Activated CD4-positive, alpha-beta memory T cell treated with anti-CD3 and anti-CD28 coated beads, Interleukin-2, amount 10 ng/mL, durations not matched to agents 7 days and 5 days (primary cell): ENCODE measurements at regions not wholly inside any gene's neighbourhood (a gene's known extent, or its start where the extent isn't known, plus 50 kb on each side); places are given as distances from the start of the nearest gene placed in this dataset.

ENCODE experiments used
- CTCF ChIA-PET: fragments of 350-600 bp; sonication (Branson Sonifier 250); formaldehyde crosslinking; loops from one replicate; lab custom pipeline; 2021; ENCODE audit warnings: antibody characterized with exemption, inconsistent platforms; lab: Charles Lee
- POLR2A ChIA-PET: fragments of 350-600 bp; sonication (Branson Sonifier 250); formaldehyde crosslinking; loops from one replicate; lab custom pipeline; 2021; ENCODE audit warnings: antibody characterized with exemption; lab: Charles Lee
- DNase-seq: peaks from one replicate; pipeline ENCODE4 v3.0.0-alpha.2; 2020
- H3K27ac Mint-ChIP-seq: one replicate; pipeline ENCODE4 v1.8.0; 2021; ENCODE audit warnings: mild to moderate bottlenecking, mixed read lengths
- H3K27me3 Mint-ChIP-seq: one replicate; pipeline ENCODE4 v1.8.0; 2021; ENCODE audit warnings: mixed read lengths
- H3K36me3 Mint-ChIP-seq: one replicate; pipeline ENCODE4 v1.8.0; 2021; ENCODE audit warnings: low read depth, mixed read lengths
- H3K4me1 Mint-ChIP-seq: one replicate; pipeline ENCODE4 v1.8.0; 2021; ENCODE audit warnings: mixed read lengths
- H3K4me3 Mint-ChIP-seq: one replicate; pipeline ENCODE4 v1.8.0; 2021; ENCODE audit warnings: mild to moderate bottlenecking, mixed read lengths
- H3K9me3 Mint-ChIP-seq: one replicate; pipeline ENCODE4 v1.8.0; 2021; ENCODE audit warnings: mixed read lengths

DNA sequence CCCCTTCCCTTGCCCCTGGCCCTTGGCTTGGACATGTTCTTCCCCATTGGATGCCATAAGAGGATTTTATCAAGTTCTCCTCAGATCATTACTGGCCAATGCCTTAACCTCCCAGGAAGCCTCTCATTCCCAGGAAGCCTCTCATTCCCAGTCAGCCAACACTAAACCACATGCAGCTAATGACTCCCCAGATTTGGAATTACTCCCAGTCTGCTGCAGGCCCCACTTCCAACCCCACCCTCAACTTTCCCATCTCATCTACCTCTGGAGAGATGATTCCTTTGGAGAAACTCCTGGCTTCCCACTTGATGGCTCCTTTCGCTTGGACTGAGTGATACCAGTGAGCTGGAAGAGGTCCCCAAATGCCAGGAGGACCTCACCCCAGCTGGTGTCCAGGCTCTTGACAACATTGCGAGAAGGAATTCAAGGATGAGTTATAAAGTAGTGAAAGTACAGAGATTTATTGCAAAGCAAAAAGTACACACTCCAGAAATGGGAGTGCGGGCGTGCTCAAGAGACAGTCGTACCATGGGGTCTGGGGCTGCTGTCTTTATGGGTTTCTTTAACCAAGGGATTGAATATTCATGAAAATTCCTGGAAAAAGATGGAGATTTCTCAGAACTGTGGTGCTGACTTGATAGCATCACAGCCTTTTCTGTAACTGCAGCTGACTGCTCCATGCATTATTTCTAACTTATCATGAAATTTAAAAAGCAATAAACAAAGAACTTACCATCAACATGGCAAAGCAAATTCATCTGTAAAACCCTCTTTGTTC lies 117.2 kb upstream of the ADCY1 start:
- Mint-ChIP-seq H3K27ac (no peak overlapping the region), H3K4me1 (no peaks in the 10 kb centered on the region), H3K36me3 (no peaks in the 10 kb centered on the region), H3K27me3 (peaks cover 2% of the 10 kb centered on the region), H3K4me3 (no peak overlapping the region), H3K9me3 (no peaks in the 10 kb centered on the region)
- CTCF ChIA-PET: no interaction called here
- POLR2A ChIA-PET: no interaction called here
- DNase-seq: no peak

DNA sequence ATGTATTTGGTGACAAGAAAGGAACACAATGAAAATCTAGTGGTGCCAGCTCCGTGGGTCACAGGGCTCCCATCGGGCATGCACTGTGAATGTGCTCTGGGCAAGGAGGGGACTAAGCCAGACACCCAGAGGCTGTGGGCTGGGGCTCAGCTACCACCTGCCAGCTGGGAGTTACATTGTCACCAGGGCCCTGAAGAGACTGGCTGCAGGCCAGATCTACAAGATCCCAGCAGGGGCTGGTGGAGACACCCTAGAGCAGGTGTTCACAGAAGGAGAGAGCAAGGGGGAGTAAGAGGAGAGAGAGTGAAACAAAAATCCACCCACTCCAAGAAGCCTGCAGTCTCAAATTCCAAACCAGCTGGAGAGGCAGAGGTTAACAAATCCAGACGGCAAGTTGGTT lies 116.6 kb upstream of the ADCY1 start:
- DNase-seq: no peak
- POLR2A ChIA-PET: no interaction called here
- H3K9me3 Mint-ChIP-seq: no peaks in the 10 kb centered on the region
- H3K27ac Mint-ChIP-seq: no peak overlapping the region
- CTCF ChIA-PET: no interaction called here
- peaks cover 2% of the 10 kb centered on the region for H3K27me3 Mint-ChIP-seq
- H3K36me3 Mint-ChIP-seq: no peaks in the 10 kb centered on the region
- H3K4me3 Mint-ChIP-seq: no peak overlapping the region
- no peaks in the 10 kb centered on the region for H3K4me1 Mint-ChIP-seq

GRCh38 chr7:45459476-45459875 lies 114.7 kb upstream of the ADCY1 start:
- Mint-ChIP-seq H3K27me3 (peaks cover 2% of the 10 kb centered on the region), H3K4me1 (no peaks in the 10 kb centered on the region), H3K9me3 (peaks cover 4% of the 10 kb centered on the region), H3K4me3 (no peak overlapping the region), H3K36me3 (no peaks in the 10 kb centered on the region), H3K27ac (no peak overlapping the region)
- CTCF ChIA-PET: no interaction called here
- DNase-seq: no peak
- POLR2A ChIA-PET: no interaction called here

GRCh38 chr7:45460379-45460778 lies 113.8 kb upstream of the ADCY1 start:
- H3K4me3 Mint-ChIP-seq: no peak overlapping the region
- H3K9me3 Mint-ChIP-seq: peaks cover 4% of the 10 kb centered on the region
- no peak overlapping the region for H3K27ac Mint-ChIP-seq
- no peak for DNase-seq
- POLR2A ChIA-PET: no interaction called here
- CTCF ChIA-PET: no interaction called here
- peaks cover 2% of the 10 kb centered on the region for H3K27me3 Mint-ChIP-seq
- no peaks in the 10 kb centered on the region for H3K36me3 Mint-ChIP-seq
- no peaks in the 10 kb centered on the region for H3K4me1 Mint-ChIP-seq

DNA sequence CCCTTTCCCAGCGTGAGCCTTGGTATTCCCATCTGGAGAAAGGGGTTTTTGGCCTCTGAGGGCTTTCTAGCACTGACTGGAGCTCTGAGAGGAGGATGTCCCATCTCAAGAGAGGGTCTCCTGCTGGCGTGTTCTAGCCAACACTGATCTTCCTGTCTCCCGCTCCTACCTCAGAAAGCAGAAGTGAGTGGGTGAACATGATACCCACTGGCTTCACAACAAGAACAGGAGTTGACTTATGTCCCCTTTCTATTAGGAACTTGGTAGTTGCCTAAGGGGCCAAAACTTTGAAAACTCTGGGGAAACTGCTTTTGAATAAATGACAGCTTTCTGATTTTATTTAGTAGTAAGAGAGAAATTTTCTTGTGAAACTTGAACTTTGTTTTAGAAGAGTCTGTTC lies 113.1 kb upstream of the ADCY1 start:
- Mint-ChIP-seq H3K27ac (no peak overlapping the region), H3K36me3 (no peaks in the 10 kb centered on the region), H3K9me3 (peaks cover 4% of the 10 kb centered on the region), H3K27me3 (peaks cover 2% of the 10 kb centered on the region), H3K4me1 (no peaks in the 10 kb centered on the region), H3K4me3 (no peak overlapping the region)
- ChIA-PET CTCF (no interaction called here), POLR2A (no interaction called here)
- DNase-seq: no peak

DNA sequence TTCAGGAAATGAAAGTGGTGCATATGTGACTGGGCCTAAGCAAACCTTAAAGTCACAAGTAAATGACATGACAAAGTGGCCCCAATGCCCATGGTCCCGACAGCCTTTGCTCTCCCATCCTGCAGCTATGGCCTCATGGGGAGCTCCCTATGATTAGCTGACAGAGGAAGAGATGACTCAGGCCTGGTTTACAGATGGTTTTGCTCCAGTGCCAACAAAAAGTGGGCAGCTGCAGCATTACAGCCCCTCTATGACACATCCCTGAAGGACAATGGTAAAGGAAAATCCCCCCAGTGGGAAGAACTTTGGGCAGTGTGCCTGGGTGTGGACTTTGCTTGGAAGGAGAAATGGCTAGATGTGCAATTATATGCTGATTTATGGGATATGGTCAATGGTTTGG lies 105.1 kb upstream of the ADCY1 start:
- DNase-seq: no peak
- CTCF ChIA-PET: no interaction called here

DNA sequence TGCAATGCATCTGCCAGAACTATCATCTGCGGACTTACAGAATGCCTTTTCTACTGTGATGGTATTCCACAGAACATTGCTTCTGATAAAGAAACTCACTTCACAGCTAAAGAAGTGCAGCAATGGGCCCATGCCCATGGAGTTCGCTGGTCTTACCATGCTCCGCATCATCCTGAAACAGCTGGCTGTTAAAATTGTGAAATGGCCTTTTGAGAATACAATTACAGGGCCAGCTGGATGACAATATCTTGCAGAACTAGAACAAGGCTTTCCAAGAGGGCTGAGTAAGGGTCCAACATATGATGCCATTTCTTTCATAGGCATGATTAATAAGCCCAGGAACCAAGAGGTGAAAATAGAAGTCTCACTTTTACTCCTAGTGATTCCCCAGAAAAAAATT lies 104.1 kb upstream of the ADCY1 start:
- Mint-ChIP-seq H3K9me3 (no peaks in the 10 kb centered on the region), H3K27me3 (peaks cover 6% of the 10 kb centered on the region), H3K36me3 (no peaks in the 10 kb centered on the region), H3K4me3 (no peak overlapping the region), H3K27ac (no peak overlapping the region), H3K4me1 (no peaks in the 10 kb centered on the region)
- ChIA-PET POLR2A (no interaction called here), CTCF (no interaction called here)
- DNase-seq: no peak

More for the DNA sequence above, 105.1 kb upstream of the ADCY1 start:
- POLR2A ChIA-PET: no interaction called here
- no peaks in the 10 kb centered on the region for H3K4me1 Mint-ChIP-seq
- no peaks in the 10 kb centered on the region for H3K9me3 Mint-ChIP-seq
- H3K27ac Mint-ChIP-seq: no peak overlapping the region
- H3K36me3 Mint-ChIP-seq: no peaks in the 10 kb centered on the region
- H3K27me3 Mint-ChIP-seq: peaks cover 6% of the 10 kb centered on the region
- H3K4me3 Mint-ChIP-seq: no peak overlapping the region

GRCh38 chr7:45479781-45480180 lies 94.4 kb upstream of the ADCY1 start:
- CTCF ChIA-PET: no interaction called here
- POLR2A ChIA-PET: no interaction called here
- H3K27me3 Mint-ChIP-seq: peaks cover 14% of the 10 kb centered on the region
- no peaks in the 10 kb centered on the region for H3K9me3 Mint-ChIP-seq
- H3K27ac Mint-ChIP-seq: no peak overlapping the region
- H3K36me3 Mint-ChIP-seq: no peaks in the 10 kb centered on the region
- no peaks in the 10 kb centered on the region for H3K4me1 Mint-ChIP-seq
- no peak overlapping the region for H3K4me3 Mint-ChIP-seq
- DNase-seq: no peak

DNA sequence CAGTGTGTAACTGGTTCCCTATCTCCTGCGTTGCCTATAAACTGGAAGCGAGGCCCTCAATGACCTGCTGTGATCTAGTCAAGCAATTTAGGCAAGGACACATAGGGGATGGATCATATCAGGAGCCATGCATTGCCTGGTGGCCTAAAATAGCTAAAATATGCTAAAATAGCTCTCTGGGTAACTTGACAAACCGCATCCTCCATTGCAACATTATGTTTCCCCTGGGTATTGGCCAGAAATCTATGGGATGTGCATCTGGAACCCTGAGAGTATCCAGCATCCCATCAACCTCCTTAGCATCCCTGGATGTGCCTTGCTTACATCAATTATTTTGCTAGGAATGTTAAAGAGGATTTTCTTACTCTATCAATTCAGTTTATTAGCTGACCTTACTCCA lies 91.7 kb upstream of the ADCY1 start:
- DNase-seq: no peak
- POLR2A ChIA-PET: no interaction called here
- CTCF ChIA-PET: no interaction called here
- no peaks in the 10 kb centered on the region for H3K4me1 Mint-ChIP-seq
- no peaks in the 10 kb centered on the region for H3K36me3 Mint-ChIP-seq
- H3K27me3 Mint-ChIP-seq: peaks cover 8% of the 10 kb centered on the region
- no peak overlapping the region for H3K4me3 Mint-ChIP-seq
- no peak overlapping the region for H3K27ac Mint-ChIP-seq
- no peaks in the 10 kb centered on the region for H3K9me3 Mint-ChIP-seq

DNA sequence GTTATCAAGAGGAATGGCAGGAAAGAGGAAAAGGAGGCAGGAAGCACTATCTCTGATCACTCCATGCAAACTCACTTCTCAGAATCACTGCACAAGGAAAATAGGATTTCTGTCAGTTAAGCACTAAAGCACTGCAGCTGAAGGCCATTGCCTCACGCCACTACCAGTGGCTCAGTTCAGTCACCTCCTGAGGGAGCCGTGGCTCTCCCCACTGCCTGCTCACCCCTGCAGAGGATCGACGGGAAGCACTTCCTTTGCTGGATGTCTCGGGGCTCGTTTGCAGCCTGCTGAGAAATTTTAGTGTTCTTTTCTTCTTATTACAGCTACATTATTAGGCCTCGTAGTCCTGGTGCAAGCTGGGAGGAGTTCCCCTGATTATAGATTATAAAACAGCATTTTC lies 90.1 kb upstream of the ADCY1 start:
- H3K27me3 Mint-ChIP-seq: peaks cover 3% of the 10 kb centered on the region
- H3K27ac Mint-ChIP-seq: no peak overlapping the region
- POLR2A ChIA-PET: no interaction called here
- H3K36me3 Mint-ChIP-seq: no peaks in the 10 kb centered on the region
- no peaks in the 10 kb centered on the region for H3K9me3 Mint-ChIP-seq
- no peak for DNase-seq
- no peaks in the 10 kb centered on the region for H3K4me1 Mint-ChIP-seq
- CTCF ChIA-PET: no interaction called here
- H3K4me3 Mint-ChIP-seq: no peak overlapping the region

DNA sequence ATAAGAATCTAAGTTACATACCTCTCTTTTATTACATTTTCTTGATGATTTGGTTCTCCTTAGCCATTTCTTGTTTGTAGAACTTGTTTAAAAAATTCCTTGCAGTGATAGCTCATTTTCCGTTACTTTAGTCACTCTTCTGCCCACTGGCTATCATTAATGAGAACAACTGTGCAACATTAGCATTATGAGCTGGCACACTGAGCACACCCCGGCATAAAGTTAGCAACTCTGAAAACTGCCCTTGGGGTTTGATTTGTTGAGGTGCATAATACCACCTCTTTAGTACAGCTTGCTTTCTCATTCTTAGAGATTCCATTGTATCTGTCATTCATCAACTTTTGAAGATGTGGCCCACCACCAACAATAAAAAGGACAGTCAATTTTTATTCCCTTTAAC lies 87.6 kb upstream of the ADCY1 start:
- no peaks in the 10 kb centered on the region for H3K4me1 Mint-ChIP-seq
- no peak for DNase-seq
- ChIA-PET POLR2A (no interaction called here), CTCF (no interaction called here)
- no peaks in the 10 kb centered on the region for H3K9me3 Mint-ChIP-seq
- H3K4me3 Mint-ChIP-seq: no peak overlapping the region
- H3K36me3 Mint-ChIP-seq: no peaks in the 10 kb centered on the region
- no peak overlapping the region for H3K27ac Mint-ChIP-seq
- H3K27me3 Mint-ChIP-seq: peaks cover 5% of the 10 kb centered on the region

GRCh38 chr7:45494885-45495284 lies 79.3 kb upstream of the ADCY1 start:
- Mint-ChIP-seq H3K4me3 (no peak overlapping the region), H3K27ac (no peak overlapping the region), H3K4me1 (no peaks in the 10 kb centered on the region), H3K27me3 (peaks cover 23% of the 10 kb centered on the region), H3K36me3 (no peaks in the 10 kb centered on the region), H3K9me3 (no peaks in the 10 kb centered on the region)
- POLR2A ChIA-PET: no interaction called here
- DNase-seq: no peak
- CTCF ChIA-PET: no interaction called here

DNA sequence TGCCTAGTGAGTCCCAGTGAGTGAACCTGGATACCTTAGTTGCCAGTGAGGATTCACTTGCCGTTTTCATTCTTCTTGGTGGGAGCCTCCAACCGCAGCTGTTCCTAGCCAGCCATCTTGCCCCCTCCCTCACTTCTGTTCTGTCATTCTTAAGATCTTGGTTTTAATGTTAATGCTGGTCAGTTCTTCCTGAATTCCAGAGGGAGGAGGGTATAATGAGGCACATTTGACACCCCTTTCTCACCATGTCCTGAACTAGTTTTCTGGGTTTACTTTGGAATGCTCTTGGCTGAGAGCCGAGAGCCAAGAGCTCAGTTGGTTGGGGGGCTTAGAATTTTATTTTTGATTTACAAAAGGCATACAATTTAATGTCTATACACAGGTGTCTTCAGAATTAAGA lies 78.5 kb upstream of the ADCY1 start:
- H3K36me3 Mint-ChIP-seq: no peaks in the 10 kb centered on the region

GRCh38 chr7:45500257-45500656 lies 73.9 kb upstream of the ADCY1 start:
- H3K36me3 Mint-ChIP-seq: no peaks in the 10 kb centered on the region
- H3K4me1 Mint-ChIP-seq: no peaks in the 10 kb centered on the region
- H3K27ac Mint-ChIP-seq: no peak overlapping the region
- CTCF ChIA-PET: no interaction called here
- POLR2A ChIA-PET: no interaction called here
- peaks cover 7% of the 10 kb centered on the region for H3K27me3 Mint-ChIP-seq
- H3K4me3 Mint-ChIP-seq: no peak overlapping the region
- no peak for DNase-seq
- H3K9me3 Mint-ChIP-seq: peaks cover 4% of the 10 kb centered on the region

More for the DNA sequence above, 78.5 kb upstream of the ADCY1 start:
- no peaks in the 10 kb centered on the region for H3K4me1 Mint-ChIP-seq
- no peak overlapping the region for H3K4me3 Mint-ChIP-seq
- H3K27ac Mint-ChIP-seq: no peak overlapping the region
- ChIA-PET CTCF (no interaction called here), POLR2A (no interaction called here)
- peaks cover 19% of the 10 kb centered on the region for H3K27me3 Mint-ChIP-seq
- no peaks in the 10 kb centered on the region for H3K9me3 Mint-ChIP-seq
- DNase-seq: no peak
